ENCODE measurements at regions not wholly inside any gene's neighbourhood (a gene's known extent, or its start where the extent isn't known, plus 50 kb on each side); places are given as distances from the start of the nearest gene placed in this dataset.
A peak's percentile ranks its signal among the peaks of the same experiment; 100 is the strongest.

- Mint-ChIP-seq H3K27ac (ENCODE audit: unreplicated experiment) (no peak overlapping the region), H3K36me3 (ENCODE audit: low read depth, unreplicated experiment) (no peaks in the 10 kb centered on the region), H3K4me1 (ENCODE audit: unreplicated experiment) (peaks cover 22% of the 10 kb centered on the region), H3K4me3 (ENCODE audit: unreplicated experiment) (no peak overlapping the region), H3K27me3 (ENCODE audit: unreplicated experiment) (peaks cover 2% of the 10 kb centered on the region), H3K9me3 (ENCODE audit: unreplicated experiment) (no peaks in the 10 kb centered on the region)
- DNase-seq (ENCODE audit: low spot score) = no peak
- TF ChIP-seq CTCF (IDR thresholded peaks at IDR 0.05; ENCODE audit: unreplicated experiment) = no peak
These were observed 110.3 kb upstream of the TMEM108 start for GRCh38 chr3:132927896-132928295.

- Mint-ChIP-seq H3K4me3 (ENCODE audit: unreplicated experiment) (no peak overlapping the region), H3K4me1 (ENCODE audit: unreplicated experiment) (peaks cover 30% of the 10 kb centered on the region), H3K36me3 (ENCODE audit: low read depth, unreplicated experiment) (no peaks in the 10 kb centered on the region), H3K27me3 (ENCODE audit: unreplicated experiment) (peaks cover 2% of the 10 kb centered on the region), H3K27ac (ENCODE audit: unreplicated experiment) (peak overlapping the region; percentile 98), H3K9me3 (ENCODE audit: unreplicated experiment) (no peaks in the 10 kb centered on the region)
- TF ChIP-seq CTCF (IDR thresholded peaks at IDR 0.05; ENCODE audit: unreplicated experiment) = no peak
- DNase-seq (ENCODE audit: low spot score) = no peak
These were observed 112.1 kb upstream of the TMEM108 start for GRCh38 chr3:132926098-132926497.

- no peak for TF ChIP-seq CTCF (IDR thresholded peaks at IDR 0.05; ENCODE audit: unreplicated experiment)
- no peaks in the 10 kb centered on the region for H3K9me3 Mint-ChIP-seq (ENCODE audit: unreplicated experiment)
- H3K4me1 Mint-ChIP-seq (ENCODE audit: unreplicated experiment) = peaks cover 30% of the 10 kb centered on the region
- no peak overlapping the region for H3K4me3 Mint-ChIP-seq (ENCODE audit: unreplicated experiment)
- peaks cover 2% of the 10 kb centered on the region for H3K27me3 Mint-ChIP-seq (ENCODE audit: unreplicated experiment)
- no peaks in the 10 kb centered on the region for H3K36me3 Mint-ChIP-seq (ENCODE audit: low read depth, unreplicated experiment)
- DNase-seq (ENCODE audit: low spot score) = no peak
- H3K27ac Mint-ChIP-seq (ENCODE audit: unreplicated experiment) = peak overlapping the region; percentile 98
These were observed 112.8 kb upstream of the TMEM108 start for GRCh38 chr3:132925256-132925930.

- Mint-ChIP-seq H3K36me3 (ENCODE audit: low read depth, unreplicated experiment) (no peaks in the 10 kb centered on the region), H3K27ac (ENCODE audit: unreplicated experiment) (no peak overlapping the region), H3K27me3 (ENCODE audit: unreplicated experiment) (no peaks in the 10 kb centered on the region), H3K4me3 (ENCODE audit: unreplicated experiment) (no peak overlapping the region), H3K9me3 (ENCODE audit: unreplicated experiment) (no peaks in the 10 kb centered on the region), H3K4me1 (ENCODE audit: unreplicated experiment) (no peaks in the 10 kb centered on the region)
- DNase-seq (ENCODE audit: low spot score) = no peak
- TF ChIP-seq CTCF (IDR thresholded peaks at IDR 0.05; ENCODE audit: unreplicated experiment) = no peak
These were observed 122.1 kb upstream of the TMEM108 start for GRCh38 chr3:132916096-132916495.

- Mint-ChIP-seq H3K9me3 (ENCODE audit: unreplicated experiment) (no peaks in the 10 kb centered on the region), H3K4me3 (ENCODE audit: unreplicated experiment) (no peak overlapping the region), H3K27ac (ENCODE audit: unreplicated experiment) (no peak overlapping the region), H3K4me1 (ENCODE audit: unreplicated experiment) (no peaks in the 10 kb centered on the region), H3K36me3 (ENCODE audit: low read depth, unreplicated experiment) (no peaks in the 10 kb centered on the region), H3K27me3 (ENCODE audit: unreplicated experiment) (no peaks in the 10 kb centered on the region)
- DNase-seq (ENCODE audit: low spot score) = no peak
- TF ChIP-seq CTCF (IDR thresholded peaks at IDR 0.05; ENCODE audit: unreplicated experiment) = no peak
These were observed 125.8 kb upstream of the TMEM108 start for GRCh38 chr3:132912416-132912753.

Measured in endothelial cell (in vitro differentiated cells).